Breast epithelium (tissue), 3 donors: ENCODE measurements at regions not wholly inside any gene's neighbourhood (a gene's known extent, or its start where the extent isn't known, plus 50 kb on each side); places are given as distances from the start of the nearest gene placed in this dataset.

ENCODE experiments used
- POLR2AphosphoS5 ChIP-seq, 3 donors: sonication (generic); formaldehyde crosslinking; IDR thresholded peaks; one replicate each; pipeline ENCODE4 v1.6.1; 2017; ENCODE audit warnings: antibody characterized with exemption in 3 of 3
- TF ChIP-seq, protein P1 (sequence below), 3 donors: fragments of 450-650 bp; IDR thresholded peaks; one replicate each; pipeline ENCODE4 v1.5.1; 2016 to 2017; ENCODE audit warnings: antibody characterized with exemption in 3 of 3, mild to moderate bottlenecking in 3 of 3, moderate library complexity in 3 of 3

- TF ChIP-seq POLR2AphosphoS5 (IDR thresholded peaks at IDR 0.05), result no peak
- TF ChIP-seq, protein P1, sequence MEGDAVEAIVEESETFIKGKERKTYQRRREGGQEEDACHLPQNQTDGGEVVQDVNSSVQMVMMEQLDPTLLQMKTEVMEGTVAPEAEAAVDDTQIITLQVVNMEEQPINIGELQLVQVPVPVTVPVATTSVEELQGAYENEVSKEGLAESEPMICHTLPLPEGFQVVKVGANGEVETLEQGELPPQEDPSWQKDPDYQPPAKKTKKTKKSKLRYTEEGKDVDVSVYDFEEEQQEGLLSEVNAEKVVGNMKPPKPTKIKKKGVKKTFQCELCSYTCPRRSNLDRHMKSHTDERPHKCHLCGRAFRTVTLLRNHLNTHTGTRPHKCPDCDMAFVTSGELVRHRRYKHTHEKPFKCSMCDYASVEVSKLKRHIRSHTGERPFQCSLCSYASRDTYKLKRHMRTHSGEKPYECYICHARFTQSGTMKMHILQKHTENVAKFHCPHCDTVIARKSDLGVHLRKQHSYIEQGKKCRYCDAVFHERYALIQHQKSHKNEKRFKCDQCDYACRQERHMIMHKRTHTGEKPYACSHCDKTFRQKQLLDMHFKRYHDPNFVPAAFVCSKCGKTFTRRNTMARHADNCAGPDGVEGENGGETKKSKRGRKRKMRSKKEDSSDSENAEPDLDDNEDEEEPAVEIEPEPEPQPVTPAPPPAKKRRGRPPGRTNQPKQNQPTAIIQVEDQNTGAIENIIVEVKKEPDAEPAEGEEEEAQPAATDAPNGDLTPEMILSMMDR (IDR thresholded peaks at IDR 0.05), result no peak
These were observed 83.3 kb upstream of the MAP2 start for GRCh38 chr2:209340522-209340921.
